ENCODE measurements at regions not wholly inside any gene's neighbourhood (a gene's known extent, or its start where the extent isn't known, plus 50 kb on each side); places are given as distances from the start of the nearest gene placed in this dataset.
A peak's percentile ranks its signal among the peaks of the same experiment; 100 is the strongest.

DNA sequence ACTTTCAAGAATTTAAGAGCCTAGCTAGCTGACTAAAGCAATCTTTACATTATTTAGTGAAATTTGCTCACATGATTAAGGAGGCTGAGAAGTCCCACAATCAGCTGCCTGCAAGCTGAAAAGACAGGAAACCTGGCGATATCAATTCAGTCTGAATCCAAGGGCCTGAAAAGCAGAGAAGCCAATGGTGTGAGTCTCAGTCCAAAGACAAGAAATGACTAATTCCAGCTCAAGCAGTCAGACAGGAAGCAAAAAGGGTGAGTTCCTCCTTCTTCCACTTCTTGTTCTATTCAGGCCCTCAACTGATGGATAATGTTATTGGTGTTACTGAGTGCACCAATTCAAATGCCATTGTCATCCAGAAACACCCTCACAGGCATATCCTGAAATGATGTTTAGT is 1231.6 kb upstream of the CELF2 start:
- Histone ChIP-seq H3K4me3 (ENCODE audit: low read depth, low read length) (no peak overlapping the region), H3K27me3 (ENCODE audit: control insufficient read depth, insufficient read depth, low read length) (no peaks in the 10 kb centered on the region), H3K27ac (ENCODE audit: low read depth, low read length) (peak overlapping the region; percentile 49), H3K9me3 (ENCODE audit: control insufficient read depth, insufficient read depth, low read length) (no peaks in the 10 kb centered on the region; the same call in 1 of the 2 replicates)
- ChIA-PET CTCF (no interaction called here), POLR2A (interaction anchor here (0.6 kb wide), 1 partner anchor 178 kb away, joined by 5 read pairs; no protein-coding TSS in a partner anchor)
- no peak for TF ChIP-seq CTCF (IDR thresholded peaks at IDR 0.05; ENCODE audit: low read depth, low read length)
- peak; percentile 13 for DNase-seq (ENCODE audit: low read depth, low spot score)

- ChIA-PET CTCF (no interaction called here), POLR2A (no interaction called here)
- H3K27ac ChIP-seq (ENCODE audit: low read depth, low read length), result no peak overlapping the region
- peak; percentile 8 for DNase-seq (ENCODE audit: low read depth, low spot score)
- TF ChIP-seq CTCF (IDR thresholded peaks at IDR 0.05; ENCODE audit: low read depth, low read length), result no peak
- no peaks in the 10 kb centered on the region; the same call in 1 of the 2 replicates for H3K9me3 ChIP-seq (ENCODE audit: control insufficient read depth, insufficient read depth, low read length)
- no peaks in the 10 kb centered on the region for H3K27me3 ChIP-seq (ENCODE audit: control insufficient read depth, insufficient read depth, low read length)
- no peak overlapping the region for H3K4me3 ChIP-seq (ENCODE audit: low read depth, low read length)
Observed at GRCh38 chr10:9786576-9786975, 1231.1 kb upstream of the CELF2 start.

DNA sequence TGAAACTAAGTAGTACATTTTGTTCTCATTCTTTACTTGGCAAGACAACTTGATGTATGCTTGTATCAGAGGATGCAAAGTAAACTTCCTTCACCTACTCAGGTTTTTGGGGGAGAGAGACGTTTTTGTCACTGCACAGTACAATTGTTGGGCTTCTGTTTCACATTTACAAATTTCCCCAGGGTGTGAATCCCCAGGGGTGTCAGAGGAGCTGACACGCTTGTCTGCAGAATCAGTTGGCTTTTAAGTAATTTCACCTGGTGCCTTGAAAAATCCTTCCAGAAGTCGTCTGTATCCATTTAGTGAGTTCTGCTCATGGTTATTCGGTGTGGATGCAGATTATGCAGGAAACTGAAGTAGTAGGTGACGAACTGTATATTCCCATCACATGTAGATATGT is 1227.7 kb upstream of the CELF2 start:
- TF ChIP-seq CTCF (IDR thresholded peaks at IDR 0.05; ENCODE audit: low read depth, low read length), result no peak
- H3K9me3 ChIP-seq (ENCODE audit: control insufficient read depth, insufficient read depth, low read length), result no peaks in the 10 kb centered on the region
- no peak overlapping the region for H3K27ac ChIP-seq (ENCODE audit: low read depth, low read length)
- H3K4me3 ChIP-seq (ENCODE audit: low read depth, low read length), result no peak overlapping the region
- no peaks in the 10 kb centered on the region for H3K27me3 ChIP-seq (ENCODE audit: control insufficient read depth, insufficient read depth, low read length)
- ChIA-PET CTCF (interaction anchor here (1.2 kb wide), 1 partner anchor 447 kb away, joined by 3 read pairs; no protein-coding TSS in a partner anchor), POLR2A (no interaction called here)
- no peak for DNase-seq (ENCODE audit: low read depth, low spot score)

DNA sequence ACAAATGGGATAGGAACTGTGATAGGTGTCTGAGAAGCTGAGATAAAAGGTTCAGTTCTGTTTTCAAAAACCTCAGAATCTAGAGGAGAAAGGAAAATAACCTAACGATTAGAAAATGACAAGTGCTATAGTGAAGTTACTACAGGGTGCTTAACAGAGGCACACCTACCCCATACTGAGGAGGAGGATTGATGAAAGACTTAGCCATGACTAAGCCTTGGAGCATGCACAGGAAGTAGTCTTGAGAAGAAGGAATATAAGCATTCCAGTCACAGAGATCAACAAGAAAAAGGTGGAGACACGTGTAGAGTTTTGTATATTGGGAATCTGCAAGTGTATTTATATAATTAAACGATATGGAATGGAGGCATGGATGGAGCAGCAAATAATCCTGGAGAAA is 1225.5 kb upstream of the CELF2 start:
- Histone ChIP-seq H3K27me3 (ENCODE audit: control insufficient read depth, insufficient read depth, low read length) (no peaks in the 10 kb centered on the region), H3K27ac (ENCODE audit: low read depth, low read length) (no peak overlapping the region), H3K9me3 (ENCODE audit: control insufficient read depth, insufficient read depth, low read length) (no peaks in the 10 kb centered on the region), H3K4me3 (ENCODE audit: low read depth, low read length) (no peak overlapping the region)
- no peak for TF ChIP-seq CTCF (IDR thresholded peaks at IDR 0.05; ENCODE audit: low read depth, low read length)
- CTCF ChIA-PET, result no interaction called here
- POLR2A ChIA-PET, result no interaction called here
- no peak for DNase-seq (ENCODE audit: low read depth, low spot score)

GRCh38 chr10:9796564-9796963 is 1221.1 kb upstream of the CELF2 start:
- ChIA-PET CTCF (interaction anchor here (1.0 kb wide), 1 partner anchor 188 kb away, joined by 3 read pairs; no protein-coding TSS in a partner anchor), POLR2A (no interaction called here)
- Histone ChIP-seq H3K27me3 (ENCODE audit: control insufficient read depth, insufficient read depth, low read length) (no peaks in the 10 kb centered on the region), H3K4me3 (ENCODE audit: low read depth, low read length) (no peak overlapping the region), H3K9me3 (ENCODE audit: control insufficient read depth, insufficient read depth, low read length) (no peaks in the 10 kb centered on the region), H3K27ac (ENCODE audit: low read depth, low read length) (no peak overlapping the region)
- no peak for DNase-seq (ENCODE audit: low read depth, low spot score)
- no peak for TF ChIP-seq CTCF (IDR thresholded peaks at IDR 0.05; ENCODE audit: low read depth, low read length)

Data from AG04450 (cell line).